Skin epidermis (tissue), 12 donors: ENCODE measurements at regions not wholly inside any gene's neighbourhood (a gene's known extent, or its start where the extent isn't known, plus 50 kb on each side); places are given as distances from the start of the nearest gene placed in this dataset.
A peak's percentile ranks its signal among the peaks of the same experiment; 100 is the strongest.

Experiments used
- H3K27ac ChIP-seq, 21 experiments: fragments of 200-600 bp; sonication (generic) in 11 of 21; one replicate each; pipeline ENCODE4 v1.5.0; 2020; ENCODE audit warnings: mild to moderate bottlenecking in 3 of 21, inconsistent platforms in 2 of 21, moderate library complexity in 2 of 21
- H3K4me3 ChIP-seq, 7 experiments: fragments of 200-600 bp; sonication (generic) in 2 of 7; one replicate each; pipeline ENCODE4 v1.5.0; 2020; ENCODE audit warnings: inconsistent platforms in 2 of 7, mild to moderate bottlenecking in 2 of 7, moderate library complexity in 1 of 7

GRCh38 chr7:13152755-13153154 lies 465.3 kb downstream of the ARL4A start:
- Histone ChIP-seq H3K27ac (no peak overlapping the region), H3K4me3 (no peak overlapping the region)

- Histone ChIP-seq H3K4me3 (no peak overlapping the region), H3K27ac (no peak overlapping the region)
These were observed 465.8 kb downstream of the ARL4A start for GRCh38 chr7:13153266-13153665.

GRCh38 chr7:13153742-13154141 lies 466.3 kb downstream of the ARL4A start:
- H3K27ac ChIP-seq: no peak overlapping the region
- no peak overlapping the region for H3K4me3 ChIP-seq

- no peak overlapping the region for H3K4me3 ChIP-seq
- H3K27ac ChIP-seq: no peak overlapping the region
These were observed 467.8 kb downstream of the ARL4A start for GRCh38 chr7:13155188-13155587.

- Histone ChIP-seq H3K4me3 (no peak overlapping the region), H3K27ac (no peak overlapping the region)
These were observed 471.6 kb downstream of the ARL4A start for GRCh38 chr7:13159003-13159402.

GRCh38 chr7:13159467-13160184 lies 472.2 kb downstream of the ARL4A start:
- H3K4me3 ChIP-seq: no peak overlapping the region
- no peak overlapping the region for H3K27ac ChIP-seq

GRCh38 chr7:13161125-13161524 lies 473.7 kb downstream of the ARL4A start:
- H3K4me3 ChIP-seq: no peak overlapping the region
- no peak overlapping the region for H3K27ac ChIP-seq

- no peak overlapping the region for H3K4me3 ChIP-seq
- no peak overlapping the region for H3K27ac ChIP-seq
These were observed 478.4 kb downstream of the ARL4A start for GRCh38 chr7:13165854-13166253.

GRCh38 chr7:13166801-13167200 lies 479.4 kb downstream of the ARL4A start:
- no peak overlapping the region for H3K4me3 ChIP-seq
- H3K27ac ChIP-seq: no peak overlapping the region

GRCh38 chr7:13169356-13169755 lies 481.9 kb downstream of the ARL4A start:
- Histone ChIP-seq H3K4me3 (no peak overlapping the region), H3K27ac (no peak overlapping the region)

GRCh38 chr7:13174991-13175390 lies 487.6 kb downstream of the ARL4A start:
- no peak overlapping the region for H3K4me3 ChIP-seq
- H3K27ac ChIP-seq: no peak overlapping the region

GRCh38 chr7:13179011-13179582 lies 491.7 kb downstream of the ARL4A start:
- Histone ChIP-seq H3K4me3 (no peak overlapping the region), H3K27ac (no peak overlapping the region)

GRCh38 chr7:13179775-13180523 lies 492.5 kb downstream of the ARL4A start:
- no peak overlapping the region for H3K4me3 ChIP-seq
- H3K27ac ChIP-seq: no peak overlapping the region

- Histone ChIP-seq H3K27ac (peak overlapping the region in 1 of 21 experiments; percentile 22), H3K4me3 (no peak overlapping the region)
These were observed 493.8 kb downstream of the ARL4A start for GRCh38 chr7:13181216-13181615.

- no peak overlapping the region for H3K27ac ChIP-seq
- H3K4me3 ChIP-seq: no peak overlapping the region
These were observed 497.7 kb downstream of the ARL4A start for GRCh38 chr7:13185139-13185538.

GRCh38 chr7:13188236-13188805 lies 500.9 kb downstream of the ARL4A start:
- Histone ChIP-seq H3K4me3 (no peak overlapping the region), H3K27ac (no peak overlapping the region)

- Histone ChIP-seq H3K27ac (peak overlapping the region in 1 of 21 experiments; percentile 10), H3K4me3 (no peak overlapping the region)
These were observed 501.5 kb downstream of the ARL4A start for GRCh38 chr7:13188922-13189321.

- Histone ChIP-seq H3K4me3 (no peak overlapping the region), H3K27ac (no peak overlapping the region)
These were observed 502.2 kb downstream of the ARL4A start for GRCh38 chr7:13189668-13190067.

GRCh38 chr7:13197501-13197900 lies 510.1 kb downstream of the ARL4A start:
- Histone ChIP-seq H3K4me3 (no peak overlapping the region), H3K27ac (no peak overlapping the region)

- no peak overlapping the region for H3K27ac ChIP-seq
- H3K4me3 ChIP-seq: no peak overlapping the region
These were observed 510.6 kb downstream of the ARL4A start for GRCh38 chr7:13198036-13198435.

- H3K27ac ChIP-seq: no peak overlapping the region
These were observed 511.3 kb downstream of the ARL4A start for GRCh38 chr7:13198727-13199126.

More at GRCh38 chr7:13198727-13199126, 511.3 kb downstream of the ARL4A start:
- no peak overlapping the region for H3K4me3 ChIP-seq
